Osteoblast (primary cell): ENCODE measurements at regions not wholly inside any gene's neighbourhood (a gene's known extent, or its start where the extent isn't known, plus 50 kb on each side); places are given as distances from the start of the nearest gene placed in this dataset.
A peak's percentile ranks its signal among the peaks of the same experiment; 100 is the strongest.

Source experiments
- DNase-seq: peaks from one replicate; pipeline ENCODE4 v3.0.0; 2011; ENCODE audit warnings: low spot score, mixed read lengths; ENCODE audit not compliant: insufficient read length; ENCODE audit errors: missing footprints
- H2AFZ ChIP-seq: 2 replicates; pipeline ENCODE4 v1.6.0; 2011; ENCODE audit warnings: mild to moderate bottlenecking, low read length
- H3K27ac ChIP-seq: 2 replicates; pipeline ENCODE4 v1.5.1; 2011; ENCODE audit warnings: mild to moderate bottlenecking, low read depth, low read length, moderate library complexity
- H3K27me3 ChIP-seq: 2 replicates; pipeline ENCODE4 v1.6.0; 2012; ENCODE audit warnings: mild to moderate bottlenecking, control low read depth, inconsistent platforms, low read length, moderate library complexity; ENCODE audit not compliant: insufficient read depth
- H3K36me3 ChIP-seq: 2 replicates; pipeline ENCODE4 v1.5.1; 2011; ENCODE audit warnings: mild to moderate bottlenecking, low read length, control low read depth, moderate library complexity; ENCODE audit not compliant: insufficient read depth
- H3K4me1 ChIP-seq: 2 replicates; pipeline ENCODE4 v1.5.1; 2011; ENCODE audit warnings: mild to moderate bottlenecking, low read length, control low read depth, moderate library complexity; ENCODE audit not compliant: insufficient read depth
- H3K4me2 ChIP-seq: 2 replicates; pipeline ENCODE4 v1.6.0; 2011; ENCODE audit warnings: mild to moderate bottlenecking, low read length; ENCODE audit not compliant: insufficient read depth
- H3K4me3 ChIP-seq: fragments of 200-600 bp; sonication (generic); 3 replicates; pipeline ENCODE4 v1.5.1; 2012; ENCODE audit warnings: mild to moderate bottlenecking, low read length, inconsistent platforms; ENCODE audit not compliant: insufficient read depth
- H3K79me2 ChIP-seq: 2 replicates; pipeline ENCODE4 v1.6.0; 2012; ENCODE audit warnings: mild to moderate bottlenecking, low read length, control low read depth, inconsistent platforms; ENCODE audit not compliant: insufficient read depth
- H3K9me3 ChIP-seq: 2 replicates; pipeline ENCODE4 v1.5.1; 2011; ENCODE audit warnings: low read depth, low read length, control low read depth
- H4K20me1 ChIP-seq: 2 replicates; pipeline ENCODE4 v1.6.0; 2012; ENCODE audit warnings: mild to moderate bottlenecking, low read length, control low read depth; ENCODE audit not compliant: insufficient read depth
- TF ChIP-seq, protein P1 (sequence below): IDR thresholded peaks from 2 replicates; pipeline ENCODE4 v1.5.1; 2011; ENCODE audit warnings: mild to moderate bottlenecking, low read depth, low read length, moderate library complexity; ENCODE audit errors: extremely low read depth

DNA sequence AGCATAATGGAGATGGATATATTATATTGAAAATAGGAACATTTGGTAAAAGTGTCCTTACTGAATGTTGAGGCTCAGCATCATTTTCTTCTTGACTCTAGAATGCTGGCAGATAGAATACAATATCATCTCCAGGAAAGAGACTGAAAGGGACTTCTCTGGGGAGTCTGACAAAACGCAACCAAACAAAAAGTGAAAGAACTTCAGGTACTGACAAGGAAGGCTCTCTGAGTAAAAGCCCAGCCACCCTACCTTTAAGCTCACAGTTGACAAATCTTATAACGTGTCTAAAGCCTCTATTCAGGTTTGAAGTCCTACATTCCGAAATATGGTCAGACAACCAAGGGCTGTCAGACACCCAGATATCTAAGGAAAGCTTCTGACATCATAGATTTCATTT lies 590.8 kb downstream of the SOX6 start:
- no peak for DNase-seq
- no peak overlapping the region for H3K4me3 ChIP-seq
- H3K27ac ChIP-seq: no peak overlapping the region
- TF ChIP-seq, protein P1, sequence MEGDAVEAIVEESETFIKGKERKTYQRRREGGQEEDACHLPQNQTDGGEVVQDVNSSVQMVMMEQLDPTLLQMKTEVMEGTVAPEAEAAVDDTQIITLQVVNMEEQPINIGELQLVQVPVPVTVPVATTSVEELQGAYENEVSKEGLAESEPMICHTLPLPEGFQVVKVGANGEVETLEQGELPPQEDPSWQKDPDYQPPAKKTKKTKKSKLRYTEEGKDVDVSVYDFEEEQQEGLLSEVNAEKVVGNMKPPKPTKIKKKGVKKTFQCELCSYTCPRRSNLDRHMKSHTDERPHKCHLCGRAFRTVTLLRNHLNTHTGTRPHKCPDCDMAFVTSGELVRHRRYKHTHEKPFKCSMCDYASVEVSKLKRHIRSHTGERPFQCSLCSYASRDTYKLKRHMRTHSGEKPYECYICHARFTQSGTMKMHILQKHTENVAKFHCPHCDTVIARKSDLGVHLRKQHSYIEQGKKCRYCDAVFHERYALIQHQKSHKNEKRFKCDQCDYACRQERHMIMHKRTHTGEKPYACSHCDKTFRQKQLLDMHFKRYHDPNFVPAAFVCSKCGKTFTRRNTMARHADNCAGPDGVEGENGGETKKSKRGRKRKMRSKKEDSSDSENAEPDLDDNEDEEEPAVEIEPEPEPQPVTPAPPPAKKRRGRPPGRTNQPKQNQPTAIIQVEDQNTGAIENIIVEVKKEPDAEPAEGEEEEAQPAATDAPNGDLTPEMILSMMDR: no peak
- H3K79me2 ChIP-seq: no peaks in the 10 kb centered on the region
- peaks cover 3% of the 10 kb centered on the region for H3K27me3 ChIP-seq
- H3K4me1 ChIP-seq: no peaks in the 10 kb centered on the region
- H4K20me1 ChIP-seq: no peaks in the 10 kb centered on the region
- no peak overlapping the region for H3K4me2 ChIP-seq
- H2AFZ ChIP-seq: no peak overlapping the region
- no peaks in the 10 kb centered on the region for H3K36me3 ChIP-seq
- no peaks in the 10 kb centered on the region for H3K9me3 ChIP-seq

DNA sequence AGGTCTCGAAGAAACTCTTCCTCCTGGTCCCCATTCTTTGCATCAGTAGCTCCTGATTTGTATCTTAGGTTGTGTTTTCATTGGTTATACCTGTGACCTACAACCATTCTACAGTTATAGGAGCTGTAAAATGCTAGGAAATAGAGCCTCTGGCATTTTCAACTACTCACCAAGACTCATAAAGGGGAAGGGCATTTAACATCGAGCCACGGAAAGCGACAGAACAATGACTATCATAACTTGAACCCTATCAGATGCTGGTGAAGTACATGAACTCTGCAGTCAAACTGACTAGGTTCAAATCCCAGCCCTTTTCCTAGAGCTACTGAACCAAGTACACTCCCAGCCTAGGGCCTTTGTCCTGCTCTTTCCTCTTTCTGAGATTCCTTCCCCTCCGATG lies 588.0 kb downstream of the SOX6 start:
- peaks cover 5% of the 10 kb centered on the region for H3K27me3 ChIP-seq
- H4K20me1 ChIP-seq: no peaks in the 10 kb centered on the region
- H3K36me3 ChIP-seq: no peaks in the 10 kb centered on the region
- no peak overlapping the region for H3K4me3 ChIP-seq
- no peak overlapping the region for H2AFZ ChIP-seq
- H3K4me1 ChIP-seq: no peaks in the 10 kb centered on the region
- TF ChIP-seq, protein P1: no peak
- no peaks in the 10 kb centered on the region for H3K9me3 ChIP-seq
- H3K27ac ChIP-seq: no peak overlapping the region
- no peak for DNase-seq
- no peak overlapping the region for H3K4me2 ChIP-seq
- H3K79me2 ChIP-seq: no peaks in the 10 kb centered on the region

- DNase-seq: no peak
- Histone ChIP-seq H4K20me1 (no peaks in the 10 kb centered on the region), H3K27ac (no peak overlapping the region), H3K27me3 (peaks cover 5% of the 10 kb centered on the region), H3K36me3 (no peaks in the 10 kb centered on the region), H3K4me1 (no peaks in the 10 kb centered on the region), H3K79me2 (no peaks in the 10 kb centered on the region), H2AFZ (no peak overlapping the region), H3K4me2 (no peak overlapping the region), H3K9me3 (no peaks in the 10 kb centered on the region), H3K4me3 (no peak overlapping the region)
- TF ChIP-seq, protein P1: no peak
Observed at GRCh38 chr11:15769203-15769602, 587.1 kb downstream of the SOX6 start.

DNA sequence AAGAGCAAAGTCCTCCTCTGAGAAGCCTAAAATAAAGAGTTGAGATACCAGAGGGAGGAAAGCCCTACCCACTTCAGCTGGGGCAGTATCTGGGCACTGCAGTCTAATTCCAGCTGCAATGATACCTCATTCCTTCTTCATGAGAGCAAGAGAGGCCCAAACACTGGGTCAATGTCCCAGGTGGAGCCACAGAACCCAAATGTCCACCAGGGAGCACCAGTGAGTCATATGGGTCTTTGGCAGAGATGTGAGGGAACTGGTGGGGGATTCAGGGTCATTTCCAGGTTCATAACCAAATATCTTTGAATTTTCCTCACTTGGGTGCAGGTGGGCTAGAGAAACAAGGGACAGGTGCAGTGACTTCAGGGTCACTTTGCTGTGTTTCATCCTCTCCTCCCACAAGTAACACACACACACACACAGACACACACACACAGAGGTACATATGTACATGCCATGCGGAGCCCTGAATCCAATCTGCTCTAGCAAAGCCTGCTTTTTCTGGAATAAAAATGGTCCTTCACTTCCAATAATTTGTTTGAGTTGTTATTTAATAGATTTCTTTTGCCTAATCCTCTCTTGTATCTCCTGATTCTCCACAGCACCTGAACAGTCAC lies 585.4 kb downstream of the SOX6 start:
- no peak overlapping the region for H3K27ac ChIP-seq
- no peaks in the 10 kb centered on the region for H3K4me1 ChIP-seq
- no peak for DNase-seq
- no peak overlapping the region for H3K4me2 ChIP-seq
- H3K36me3 ChIP-seq: no peaks in the 10 kb centered on the region
- TF ChIP-seq, protein P1: peak; percentile 90
- no peaks in the 10 kb centered on the region for H3K9me3 ChIP-seq
- no peak overlapping the region for H3K4me3 ChIP-seq
- H3K79me2 ChIP-seq: no peaks in the 10 kb centered on the region
- H2AFZ ChIP-seq: no peak overlapping the region
- H3K27me3 ChIP-seq: peaks cover 2% of the 10 kb centered on the region
- no peaks in the 10 kb centered on the region for H4K20me1 ChIP-seq
